ENCODE measurements at regions not wholly inside any gene's neighbourhood (a gene's known extent, or its start where the extent isn't known, plus 50 kb on each side); places are given as distances from the start of the nearest gene placed in this dataset.

- no peaks in the 10 kb centered on the region for H3K23me2 ChIP-seq (ENCODE audit: low read depth, low read length)
- H3K27me3 ChIP-seq (replicated peaks in 1 of 4; ENCODE audit: control insufficient read depth in 3 of 4, extremely low read depth in 1 of 4, insufficient read depth in 3 of 4, low read length in 3 of 4) = no peaks in the 10 kb centered on the region
- H4K5ac ChIP-seq (ENCODE audit: insufficient read length, low read depth, low read length) = no peak overlapping the region
- no peaks in the 10 kb centered on the region for H3K79me1 ChIP-seq (ENCODE audit: low read depth, low read length)
- H3K9ac ChIP-seq (replicated peaks in 1 of 4; ENCODE audit: extremely low read depth in 1 of 4, low read depth in 3 of 4, low read length in 3 of 4) = no peak overlapping the region
- H3K27ac ChIP-seq (ENCODE audit: low read depth, low read length) = no peak overlapping the region
- H3K4me3 ChIP-seq (ENCODE audit: extremely low read depth in 1 of 4, insufficient read depth in 2 of 4, low read depth in 3 of 4, low read length in 4 of 4) = no peak overlapping the region
- no peak overlapping the region for H3K4ac ChIP-seq (replicated peaks; ENCODE audit: insufficient read length, low read depth, low read length)
- no peak overlapping the region for H3K4me2 ChIP-seq (ENCODE audit: insufficient read depth in 1 of 2, low read depth in 2 of 2, low read length in 2 of 2)
- ChIA-PET CTCF (ENCODE audit: partially characterized antibody) (no interaction called here), POLR2A (ENCODE audit: partially characterized antibody) (no interaction called here)
- H3K18ac ChIP-seq (ENCODE audit: extremely low read depth, low read length) = no peak overlapping the region
- no peaks in the 10 kb centered on the region for H4K20me1 ChIP-seq (replicated peaks in 1 of 2; ENCODE audit: control insufficient read depth in 1 of 2, insufficient read depth in 2 of 2, low read length in 2 of 2)
- no peak overlapping the region for H2BK120ac ChIP-seq (replicated peaks; ENCODE audit: low read depth, low read length)
- H3K23ac ChIP-seq (ENCODE audit: insufficient read length) = no peak overlapping the region
- H3K36me3 ChIP-seq (ENCODE audit: control insufficient read depth in 2 of 4, insufficient read depth in 4 of 4, low read length in 3 of 4) = no peaks in the 10 kb centered on the region
- H4K91ac ChIP-seq (replicated peaks; ENCODE audit: insufficient read length, low read length) = no peak overlapping the region
- FAIRE-seq (no peak), DNase-seq (ENCODE audit: low read depth in 1 of 2, low spot score in 2 of 2) (no peak)
- H2AFZ ChIP-seq (ENCODE audit: low read length) = no peak overlapping the region
- H2BK15ac ChIP-seq (ENCODE audit: low read length) = no peak overlapping the region
- no peak overlapping the region for H2BK5ac ChIP-seq (ENCODE audit: low read depth, low read length)
- H2AK5ac ChIP-seq (ENCODE audit: low read depth, low read length) = no peak overlapping the region
- H2BK12ac ChIP-seq (ENCODE audit: low read depth, low read length) = no peak overlapping the region
- no peaks in the 10 kb centered on the region for H3K4me1 ChIP-seq (replicated peaks in 1 of 4; ENCODE audit: control insufficient read depth in 3 of 4, insufficient read depth in 4 of 4, low read length in 3 of 4)
- no peak overlapping the region for H4K8ac ChIP-seq (ENCODE audit: extremely low read depth, insufficient read depth, low read length)
- no peak overlapping the region for H3K14ac ChIP-seq (ENCODE audit: insufficient read length)
- no peaks in the 10 kb centered on the region for H3K79me2 ChIP-seq (ENCODE audit: control insufficient read depth in 1 of 2, insufficient read depth in 2 of 2, low read length in 2 of 2)
- H2BK20ac ChIP-seq (ENCODE audit: low read length) = no peak overlapping the region
- no peaks in the 10 kb centered on the region for H3K9me3 ChIP-seq (ENCODE audit: insufficient read depth in 2 of 2, low read depth in 1 of 2, low read length in 1 of 2)
- H3K56ac ChIP-seq (replicated peaks; ENCODE audit: insufficient read length, low read depth, low read length) = no peak overlapping the region
- TF ChIP-seq MAFK (IDR thresholded peaks at IDR 0.05; ENCODE audit: low read depth, low read length) (no peak), CTBP2 (IDR thresholded peaks at IDR 0.05; ENCODE audit: borderline replicate concordance, insufficient read depth, insufficient read length, low read length) (no peak)
- WGBS, 2 experiments (ENCODE audit: extremely low coverage in 1 of 2, insufficient coverage in 1 of 2, insufficient read length in 1 of 2, insufficient replicate concordance in 2 of 2, low coverage in 1 of 2, low lambda C conversion rate in 2 of 2, missing lambda C conversion rate in 1 of 2) = 97% methylated on average over 7 of the region's 7 CpGs; no CpG with 5 or more reads in 1 of the 2 experiments
These were observed 1158.0 kb downstream of the EFNB2 start for GRCh38 chr13:105377452-105377851.
